A673 (cell line): ENCODE measurements at regions not wholly inside any gene's neighbourhood (a gene's known extent, or its start where the extent isn't known, plus 50 kb on each side); places are given as distances from the start of the nearest gene placed in this dataset.

Experiments used
- EZH2 ChIP-seq: fragments of 200-600 bp; sonication (generic); IDR thresholded peaks from 2 replicates; pipeline ENCODE4 v1.6.1; 2017; ENCODE audit warnings: borderline replicate concordance, low read depth, mild to moderate bottlenecking, mixed read lengths, antibody characterized with exemption, low read length; ENCODE audit not compliant: poor library complexity, severe bottlenecking
- TF ChIP-seq, protein P1 (sequence below): fragments of 300-800, 200-600 bp; sonication (generic); conservative IDR thresholded peaks from 2 replicates; pipeline ENCODE4 v1.5.1; 2017; ENCODE audit warnings: low read depth, mild to moderate bottlenecking, antibody characterized with exemption, low read length, moderate library complexity, mixed read lengths

DNA sequence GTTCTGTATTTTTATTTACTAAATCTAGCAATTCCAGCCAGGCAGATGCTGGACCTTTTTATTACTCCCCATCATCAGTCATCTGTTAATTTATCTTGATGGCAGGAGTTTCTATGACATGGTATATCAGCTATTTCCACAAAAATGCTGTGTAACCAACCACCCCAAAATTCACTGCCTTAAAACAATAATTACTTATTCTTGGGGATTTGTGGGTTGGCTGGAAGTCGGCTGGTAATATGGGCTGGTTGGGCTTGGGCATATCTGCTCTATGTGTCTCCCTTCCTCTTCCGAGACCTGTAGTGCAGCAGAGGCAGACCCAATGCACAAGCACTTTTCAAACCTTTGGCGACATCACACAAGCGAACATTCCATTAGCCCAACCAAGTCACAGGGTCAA, 92.1 kb upstream of the UBE2E1 start:
- TF ChIP-seq, protein P1, sequence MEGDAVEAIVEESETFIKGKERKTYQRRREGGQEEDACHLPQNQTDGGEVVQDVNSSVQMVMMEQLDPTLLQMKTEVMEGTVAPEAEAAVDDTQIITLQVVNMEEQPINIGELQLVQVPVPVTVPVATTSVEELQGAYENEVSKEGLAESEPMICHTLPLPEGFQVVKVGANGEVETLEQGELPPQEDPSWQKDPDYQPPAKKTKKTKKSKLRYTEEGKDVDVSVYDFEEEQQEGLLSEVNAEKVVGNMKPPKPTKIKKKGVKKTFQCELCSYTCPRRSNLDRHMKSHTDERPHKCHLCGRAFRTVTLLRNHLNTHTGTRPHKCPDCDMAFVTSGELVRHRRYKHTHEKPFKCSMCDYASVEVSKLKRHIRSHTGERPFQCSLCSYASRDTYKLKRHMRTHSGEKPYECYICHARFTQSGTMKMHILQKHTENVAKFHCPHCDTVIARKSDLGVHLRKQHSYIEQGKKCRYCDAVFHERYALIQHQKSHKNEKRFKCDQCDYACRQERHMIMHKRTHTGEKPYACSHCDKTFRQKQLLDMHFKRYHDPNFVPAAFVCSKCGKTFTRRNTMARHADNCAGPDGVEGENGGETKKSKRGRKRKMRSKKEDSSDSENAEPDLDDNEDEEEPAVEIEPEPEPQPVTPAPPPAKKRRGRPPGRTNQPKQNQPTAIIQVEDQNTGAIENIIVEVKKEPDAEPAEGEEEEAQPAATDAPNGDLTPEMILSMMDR: no peak
- no peak for TF ChIP-seq EZH2
